ENCODE measurements at regions not wholly inside any gene's neighbourhood (a gene's known extent, or its start where the extent isn't known, plus 50 kb on each side); places are given as distances from the start of the nearest gene placed in this dataset.

- H3K36me3 ChIP-seq (ENCODE audit: insufficient read depth, low read depth, low read length) = no peaks in the 10 kb centered on the region
- H3K9me3 ChIP-seq (ENCODE audit: insufficient read depth, low read depth, low read length) = peaks cover 3% of the 10 kb centered on the region; the same call in 1 of the 2 replicates
- H3K4me1 ChIP-seq (ENCODE audit: insufficient read depth, low read length) = no peaks in the 10 kb centered on the region
- no peak overlapping the region for H3K27ac ChIP-seq (ENCODE audit: low read length)
- no peak overlapping the region for H3K9ac ChIP-seq (ENCODE audit: low read depth, low read length)
- H3K4me3 ChIP-seq (ENCODE audit: low read length) = no peak overlapping the region
- H3K27me3 ChIP-seq (ENCODE audit: insufficient read depth, low read length) = no peaks in the 10 kb centered on the region
These were observed 502.2 kb upstream of the NRXN1 start for GRCh38 chr2:51534166-51534565.

- H3K4me3 ChIP-seq (ENCODE audit: low read length) = no peak overlapping the region
- no peak overlapping the region for H3K9ac ChIP-seq (ENCODE audit: low read depth, low read length)
- H3K36me3 ChIP-seq (ENCODE audit: insufficient read depth, low read depth, low read length) = no peaks in the 10 kb centered on the region
- H3K27ac ChIP-seq (ENCODE audit: low read length) = no peak overlapping the region
- H3K4me1 ChIP-seq (ENCODE audit: insufficient read depth, low read length) = no peaks in the 10 kb centered on the region
- no peaks in the 10 kb centered on the region for H3K27me3 ChIP-seq (ENCODE audit: insufficient read depth, low read length)
- H3K9me3 ChIP-seq (ENCODE audit: insufficient read depth, low read depth, low read length) = peaks cover 3% of the 10 kb centered on the region; the same call in 1 of the 2 replicates
These were observed 496.2 kb upstream of the NRXN1 start for GRCh38 chr2:51528156-51528555.

GRCh38 chr2:51526766-51527165, 494.8 kb upstream of the NRXN1 start:
- Histone ChIP-seq H3K9me3 (ENCODE audit: insufficient read depth, low read depth, low read length) (no peaks in the 10 kb centered on the region), H3K9ac (ENCODE audit: low read depth, low read length) (no peak overlapping the region)

GRCh38 chr2:51516667-51517066, 484.7 kb upstream of the NRXN1 start:
- H3K27me3 ChIP-seq (ENCODE audit: insufficient read depth, low read length) = no peaks in the 10 kb centered on the region
- no peaks in the 10 kb centered on the region for H3K36me3 ChIP-seq (ENCODE audit: insufficient read depth, low read depth, low read length)
- H3K9me3 ChIP-seq (ENCODE audit: insufficient read depth, low read depth, low read length) = no peaks in the 10 kb centered on the region
- H3K27ac ChIP-seq (ENCODE audit: low read length) = no peak overlapping the region
- no peak overlapping the region for H3K9ac ChIP-seq (ENCODE audit: low read depth, low read length)
- H3K4me1 ChIP-seq (ENCODE audit: insufficient read depth, low read length) = no peaks in the 10 kb centered on the region
- H3K4me3 ChIP-seq (ENCODE audit: low read length) = no peak overlapping the region

More at GRCh38 chr2:51526766-51527165, 494.8 kb upstream of the NRXN1 start:
- H3K27ac ChIP-seq (ENCODE audit: low read length) = no peak overlapping the region
- no peaks in the 10 kb centered on the region for H3K27me3 ChIP-seq (ENCODE audit: insufficient read depth, low read length)
- H3K36me3 ChIP-seq (ENCODE audit: insufficient read depth, low read depth, low read length) = no peaks in the 10 kb centered on the region
- H3K4me1 ChIP-seq (ENCODE audit: insufficient read depth, low read length) = no peaks in the 10 kb centered on the region
- H3K4me3 ChIP-seq (ENCODE audit: low read length) = no peak overlapping the region

GRCh38 chr2:51511002-51511401, 479.1 kb upstream of the NRXN1 start:
- Histone ChIP-seq H3K4me1 (ENCODE audit: insufficient read depth, low read length) (no peaks in the 10 kb centered on the region), H3K9ac (ENCODE audit: low read depth, low read length) (no peak overlapping the region), H3K27me3 (ENCODE audit: insufficient read depth, low read length) (no peaks in the 10 kb centered on the region), H3K36me3 (ENCODE audit: insufficient read depth, low read depth, low read length) (no peaks in the 10 kb centered on the region), H3K4me3 (ENCODE audit: low read length) (no peak overlapping the region), H3K27ac (ENCODE audit: low read length) (no peak overlapping the region), H3K9me3 (ENCODE audit: insufficient read depth, low read depth, low read length) (no peaks in the 10 kb centered on the region)

GRCh38 chr2:51510303-51510702, 478.4 kb upstream of the NRXN1 start:
- Histone ChIP-seq H3K36me3 (ENCODE audit: insufficient read depth, low read depth, low read length) (no peaks in the 10 kb centered on the region), H3K4me1 (ENCODE audit: insufficient read depth, low read length) (no peaks in the 10 kb centered on the region), H3K9ac (ENCODE audit: low read depth, low read length) (no peak overlapping the region), H3K27me3 (ENCODE audit: insufficient read depth, low read length) (no peaks in the 10 kb centered on the region), H3K27ac (ENCODE audit: low read length) (no peak overlapping the region), H3K4me3 (ENCODE audit: low read length) (no peak overlapping the region), H3K9me3 (ENCODE audit: insufficient read depth, low read depth, low read length) (no peaks in the 10 kb centered on the region)

GRCh38 chr2:51505533-51505932, 473.6 kb upstream of the NRXN1 start:
- H3K27me3 ChIP-seq (ENCODE audit: insufficient read depth, low read length) = no peaks in the 10 kb centered on the region
- no peak overlapping the region for H3K9ac ChIP-seq (ENCODE audit: low read depth, low read length)
- H3K4me3 ChIP-seq (ENCODE audit: low read length) = no peak overlapping the region
- H3K9me3 ChIP-seq (ENCODE audit: insufficient read depth, low read depth, low read length) = no peaks in the 10 kb centered on the region
- H3K36me3 ChIP-seq (ENCODE audit: insufficient read depth, low read depth, low read length) = no peaks in the 10 kb centered on the region
- no peak overlapping the region for H3K27ac ChIP-seq (ENCODE audit: low read length)
- no peaks in the 10 kb centered on the region for H3K4me1 ChIP-seq (ENCODE audit: insufficient read depth, low read length)

GRCh38 chr2:51490576-51491234, 458.8 kb upstream of the NRXN1 start:
- no peaks in the 10 kb centered on the region for H3K9me3 ChIP-seq (ENCODE audit: insufficient read depth, low read depth, low read length)

GRCh38 chr2:51484605-51485004, 452.7 kb upstream of the NRXN1 start:
- H3K27me3 ChIP-seq (ENCODE audit: insufficient read depth, low read length) = no peaks in the 10 kb centered on the region
- H3K27ac ChIP-seq (ENCODE audit: low read length) = no peak overlapping the region
- H3K9ac ChIP-seq (ENCODE audit: low read depth, low read length) = no peak overlapping the region
- H3K36me3 ChIP-seq (ENCODE audit: insufficient read depth, low read depth, low read length) = no peaks in the 10 kb centered on the region
- H3K4me3 ChIP-seq (ENCODE audit: low read length) = no peak overlapping the region
- H3K4me1 ChIP-seq (ENCODE audit: insufficient read depth, low read length) = no peaks in the 10 kb centered on the region
- no peaks in the 10 kb centered on the region for H3K9me3 ChIP-seq (ENCODE audit: insufficient read depth, low read depth, low read length)

More at GRCh38 chr2:51490576-51491234, 458.8 kb upstream of the NRXN1 start:
- no peaks in the 10 kb centered on the region for H3K4me1 ChIP-seq (ENCODE audit: insufficient read depth, low read length)
- no peaks in the 10 kb centered on the region for H3K27me3 ChIP-seq (ENCODE audit: insufficient read depth, low read length)
- H3K36me3 ChIP-seq (ENCODE audit: insufficient read depth, low read depth, low read length) = no peaks in the 10 kb centered on the region
- H3K9ac ChIP-seq (ENCODE audit: low read depth, low read length) = no peak overlapping the region
- no peak overlapping the region for H3K27ac ChIP-seq (ENCODE audit: low read length)
- H3K4me3 ChIP-seq (ENCODE audit: low read length) = no peak overlapping the region

GRCh38 chr2:51483720-51484119, 451.8 kb upstream of the NRXN1 start:
- H3K4me3 ChIP-seq (ENCODE audit: low read length) = no peak overlapping the region
- H3K4me1 ChIP-seq (ENCODE audit: insufficient read depth, low read length) = no peaks in the 10 kb centered on the region
- H3K27ac ChIP-seq (ENCODE audit: low read length) = no peak overlapping the region
- no peaks in the 10 kb centered on the region for H3K27me3 ChIP-seq (ENCODE audit: insufficient read depth, low read length)
- no peaks in the 10 kb centered on the region for H3K36me3 ChIP-seq (ENCODE audit: insufficient read depth, low read depth, low read length)
- no peaks in the 10 kb centered on the region for H3K9me3 ChIP-seq (ENCODE audit: insufficient read depth, low read depth, low read length)
- no peak overlapping the region for H3K9ac ChIP-seq (ENCODE audit: low read depth, low read length)

GRCh38 chr2:51472783-51473182, 440.9 kb upstream of the NRXN1 start:
- Histone ChIP-seq H3K4me3 (ENCODE audit: low read length) (no peak overlapping the region), H3K27me3 (ENCODE audit: insufficient read depth, low read length) (no peaks in the 10 kb centered on the region), H3K36me3 (ENCODE audit: insufficient read depth, low read depth, low read length) (no peaks in the 10 kb centered on the region), H3K9me3 (ENCODE audit: insufficient read depth, low read depth, low read length) (no peaks in the 10 kb centered on the region), H3K27ac (ENCODE audit: low read length) (no peak overlapping the region), H3K9ac (ENCODE audit: low read depth, low read length) (no peak overlapping the region), H3K4me1 (ENCODE audit: insufficient read depth, low read length) (no peaks in the 10 kb centered on the region)

- Histone ChIP-seq H3K4me3 (ENCODE audit: low read length) (no peak overlapping the region), H3K9ac (ENCODE audit: low read depth, low read length) (no peak overlapping the region), H3K27ac (ENCODE audit: low read length) (no peak overlapping the region), H3K9me3 (ENCODE audit: insufficient read depth, low read depth, low read length) (no peaks in the 10 kb centered on the region), H3K4me1 (ENCODE audit: insufficient read depth, low read length) (no peaks in the 10 kb centered on the region), H3K27me3 (ENCODE audit: insufficient read depth, low read length) (no peaks in the 10 kb centered on the region), H3K36me3 (ENCODE audit: insufficient read depth, low read depth, low read length) (no peaks in the 10 kb centered on the region)
These were observed 440.4 kb upstream of the NRXN1 start for GRCh38 chr2:51472300-51472699.
